ENCODE measurements at regions not wholly inside any gene's neighbourhood (a gene's known extent, or its start where the extent isn't known, plus 50 kb on each side); places are given as distances from the start of the nearest gene placed in this dataset.

DNA sequence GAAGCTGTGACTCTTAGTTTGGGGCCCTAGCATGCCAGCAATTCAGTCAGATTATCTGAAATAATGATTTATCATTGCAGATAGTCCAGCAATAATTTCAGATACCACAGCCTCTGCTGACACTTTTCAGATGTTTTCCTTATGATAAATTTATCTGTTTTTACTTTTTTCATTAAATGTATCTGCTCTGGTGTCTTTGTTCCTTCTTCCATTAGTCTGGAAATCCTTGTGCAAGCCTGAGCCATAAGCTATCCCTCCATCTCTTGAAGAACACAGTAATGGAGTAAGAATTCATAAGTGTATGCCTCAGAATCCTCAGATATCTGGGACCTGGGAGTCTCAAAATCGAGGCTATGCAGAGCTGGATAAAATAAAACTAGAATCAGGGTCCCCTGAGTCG is 146.4 kb upstream of the KRR1 start:
- TF ChIP-seq POLR2A (IDR thresholded peaks at IDR 0.05) (no peak), POLR2AphosphoS5 (IDR thresholded peaks at IDR 0.05) (no peak)
- TF ChIP-seq, protein P1, sequence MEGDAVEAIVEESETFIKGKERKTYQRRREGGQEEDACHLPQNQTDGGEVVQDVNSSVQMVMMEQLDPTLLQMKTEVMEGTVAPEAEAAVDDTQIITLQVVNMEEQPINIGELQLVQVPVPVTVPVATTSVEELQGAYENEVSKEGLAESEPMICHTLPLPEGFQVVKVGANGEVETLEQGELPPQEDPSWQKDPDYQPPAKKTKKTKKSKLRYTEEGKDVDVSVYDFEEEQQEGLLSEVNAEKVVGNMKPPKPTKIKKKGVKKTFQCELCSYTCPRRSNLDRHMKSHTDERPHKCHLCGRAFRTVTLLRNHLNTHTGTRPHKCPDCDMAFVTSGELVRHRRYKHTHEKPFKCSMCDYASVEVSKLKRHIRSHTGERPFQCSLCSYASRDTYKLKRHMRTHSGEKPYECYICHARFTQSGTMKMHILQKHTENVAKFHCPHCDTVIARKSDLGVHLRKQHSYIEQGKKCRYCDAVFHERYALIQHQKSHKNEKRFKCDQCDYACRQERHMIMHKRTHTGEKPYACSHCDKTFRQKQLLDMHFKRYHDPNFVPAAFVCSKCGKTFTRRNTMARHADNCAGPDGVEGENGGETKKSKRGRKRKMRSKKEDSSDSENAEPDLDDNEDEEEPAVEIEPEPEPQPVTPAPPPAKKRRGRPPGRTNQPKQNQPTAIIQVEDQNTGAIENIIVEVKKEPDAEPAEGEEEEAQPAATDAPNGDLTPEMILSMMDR (IDR thresholded peaks at IDR 0.05) = no peak

All from prostate gland (tissue), 2 donors.